ENCODE measurements at regions not wholly inside any gene's neighbourhood (a gene's known extent, or its start where the extent isn't known, plus 50 kb on each side); places are given as distances from the start of the nearest gene placed in this dataset.

GRCh38 chr10:46217752-46218453 lies 68.9 kb upstream of the ANTXRL start:
- TF ChIP-seq CTCF (conservative IDR thresholded peaks at IDR 0.05) (no peak), EZH2 (IDR thresholded peaks at IDR 0.05; ENCODE audit: low read depth) (no peak)

Data from PC-9 (cell line).